GM18873 (cell line): ENCODE measurements at regions not wholly inside any gene's neighbourhood (a gene's known extent, or its start where the extent isn't known, plus 50 kb on each side); places are given as distances from the start of the nearest gene placed in this dataset.
"Not testable (repeated sequence)": the region's sequence is repeated elsewhere in the genome, so short reads cannot be mapped to it uniquely, and the experiment has no call there.

ENCODE experiments used
- ATAC-seq: cut with Tn5 transposase; IDR thresholded peaks from one replicate; pipeline ENCODE4 v1.9.1; 2021; ENCODE audit warnings: mild to moderate bottlenecking, moderate library complexity, moderate number of reproducible peaks; ENCODE audit not compliant: unreplicated experiment, low FRiP score

GRCh38 chr18:41642756-41643155, 312.3 kb upstream of the PIK3C3 start:
- ATAC-seq = no peak

- no peak for ATAC-seq
Observed at GRCh38 chr18:41639218-41639617, 315.8 kb upstream of the PIK3C3 start.

GRCh38 chr18:41631723-41632285, 323.2 kb upstream of the PIK3C3 start:
- not testable (repeated sequence) for ATAC-seq

GRCh38 chr18:41630232-41630886, 324.7 kb upstream of the PIK3C3 start:
- ATAC-seq = no peak

GRCh38 chr18:41624460-41624859, 330.6 kb upstream of the PIK3C3 start:
- no peak for ATAC-seq

- ATAC-seq = no peak
Observed at GRCh38 chr18:41621177-41621576, 333.9 kb upstream of the PIK3C3 start.

- no peak for ATAC-seq
Observed at GRCh38 chr18:41618147-41618546, 336.9 kb upstream of the PIK3C3 start.

- no peak for ATAC-seq
Observed at GRCh38 chr18:41617647-41618046, 337.4 kb upstream of the PIK3C3 start.

GRCh38 chr18:41613003-41613609, 341.9 kb upstream of the PIK3C3 start:
- ATAC-seq = no peak

- ATAC-seq = no peak
Observed at GRCh38 chr18:41604964-41605363, 350.1 kb upstream of the PIK3C3 start.

GRCh38 chr18:41602034-41602433, 353.0 kb upstream of the PIK3C3 start:
- no peak for ATAC-seq

GRCh38 chr18:41600693-41601391, 354.2 kb upstream of the PIK3C3 start:
- no peak for ATAC-seq

- ATAC-seq = no peak
Observed at GRCh38 chr18:41599466-41599865, 355.6 kb upstream of the PIK3C3 start.

- ATAC-seq = no peak
Observed at GRCh38 chr18:41594582-41594981, 360.5 kb upstream of the PIK3C3 start.

- no peak for ATAC-seq
Observed at GRCh38 chr18:41593171-41593675, 361.8 kb upstream of the PIK3C3 start.

- no peak for ATAC-seq
Observed at GRCh38 chr18:41587976-41588375, 367.1 kb upstream of the PIK3C3 start.

GRCh38 chr18:41585512-41585911, 369.5 kb upstream of the PIK3C3 start:
- no peak for ATAC-seq

- no peak for ATAC-seq
Observed at GRCh38 chr18:41579185-41579584, 375.8 kb upstream of the PIK3C3 start.

- ATAC-seq = no peak
Observed at GRCh38 chr18:41577529-41577928, 377.5 kb upstream of the PIK3C3 start.

GRCh38 chr18:41576643-41577042, 378.4 kb upstream of the PIK3C3 start:
- ATAC-seq = no peak

- no peak for ATAC-seq
Observed at GRCh38 chr18:41569867-41570266, 385.2 kb upstream of the PIK3C3 start.
